Thyroid gland (tissue), 4 donors: ENCODE measurements at regions not wholly inside any gene's neighbourhood (a gene's known extent, or its start where the extent isn't known, plus 50 kb on each side); places are given as distances from the start of the nearest gene placed in this dataset.

Experiments
- DNase-seq, 2 donors: peaks; one replicate each; pipeline ENCODE4 v3.0.0-alpha.2; 2019
- H3K27ac ChIP-seq, 3 donors: fragments of 200-600 bp; sonication (generic); 1 replicate in 2 of 3; 2 replicates in 1 of 3; pipeline ENCODE4 v1.5.1; 2016 to 2019; ENCODE audit warnings: mild to moderate bottlenecking in 1 of 3, moderate library complexity in 1 of 3
- H3K27me3 ChIP-seq: fragments of 200-600 bp; sonication (generic); one replicate; pipeline ENCODE4 v1.5.1; 2019
- H3K36me3 ChIP-seq, 2 donors: fragments of 200-600 bp; sonication (generic); one replicate each; pipeline ENCODE4 v1.5.1; 2016 to 2019
- H3K4me1 ChIP-seq, 2 donors: fragments of 200-600 bp; sonication (generic); one replicate each; pipeline ENCODE4 v1.5.1; 2017 to 2019
- H3K4me3 ChIP-seq, 3 donors: fragments of 200-600 bp; sonication (generic); replicated peaks in 1 of 3; 1 replicate in 2 of 3; 2 replicates in 1 of 3; pipeline ENCODE4 v1.5.1; 2016; ENCODE audit warnings: mild to moderate bottlenecking in 1 of 3
- H3K9me3 ChIP-seq: fragments of 200-600 bp; sonication (generic); one replicate; pipeline ENCODE4 v1.5.1; 2017
- CTCF ChIP-seq, 6 experiments: fragments of 200-600 bp in 3 of 6; fragments of 450-650 bp in 3 of 6; sonication (generic) in 3 of 6; IDR thresholded peaks; one replicate each; pipeline ENCODE4 v1.5.1; 2016 to 2019; ENCODE audit warnings: antibody characterized with exemption in 6 of 6, mild to moderate bottlenecking in 2 of 6, inconsistent platforms in 1 of 6, moderate library complexity in 1 of 6
- POLR2A ChIP-seq, 2 donors: fragments of 450-650 bp; IDR thresholded peaks; one replicate each; pipeline ENCODE4 v1.6.1; 2017; ENCODE audit warnings: antibody characterized with exemption in 2 of 2, mild to moderate bottlenecking in 2 of 2, moderate library complexity in 1 of 2
- WGBS, 2 donors: methylation state at CpG; one replicate each; pipeline ENCODE4 v1.1.5; 2017; 5-methylcytosine and 5-hydroxymethylcytosine counted together
- intact Hi-C: fragments of 100-400 bp; cut with DNase I; formaldehyde crosslinking; loops from one replicate; pipeline ENCODE4 v1.15.1; 2023

- Histone ChIP-seq H3K27me3 (no peaks in the 10 kb centered on the region), H3K9me3 (no peaks in the 10 kb centered on the region), H3K4me1 (peaks cover 7 to 12% of the 10 kb centered on the region in 2 donors), H3K36me3 (no peaks in the 10 kb centered on the region), H3K4me3 (no peak overlapping the region), H3K27ac (no peak overlapping the region)
- intact Hi-C loops = no loop called here
- no peak for DNase-seq
- WGBS, 2 donors = 67 to 75% methylated on average over 3 of the region's 3 CpGs
- no peak for TF ChIP-seq CTCF (IDR thresholded peaks at IDR 0.05)
Measured at GRCh38 chr2:43055985-43056384, 170.4 kb downstream of the ZFP36L2 start.

DNA sequence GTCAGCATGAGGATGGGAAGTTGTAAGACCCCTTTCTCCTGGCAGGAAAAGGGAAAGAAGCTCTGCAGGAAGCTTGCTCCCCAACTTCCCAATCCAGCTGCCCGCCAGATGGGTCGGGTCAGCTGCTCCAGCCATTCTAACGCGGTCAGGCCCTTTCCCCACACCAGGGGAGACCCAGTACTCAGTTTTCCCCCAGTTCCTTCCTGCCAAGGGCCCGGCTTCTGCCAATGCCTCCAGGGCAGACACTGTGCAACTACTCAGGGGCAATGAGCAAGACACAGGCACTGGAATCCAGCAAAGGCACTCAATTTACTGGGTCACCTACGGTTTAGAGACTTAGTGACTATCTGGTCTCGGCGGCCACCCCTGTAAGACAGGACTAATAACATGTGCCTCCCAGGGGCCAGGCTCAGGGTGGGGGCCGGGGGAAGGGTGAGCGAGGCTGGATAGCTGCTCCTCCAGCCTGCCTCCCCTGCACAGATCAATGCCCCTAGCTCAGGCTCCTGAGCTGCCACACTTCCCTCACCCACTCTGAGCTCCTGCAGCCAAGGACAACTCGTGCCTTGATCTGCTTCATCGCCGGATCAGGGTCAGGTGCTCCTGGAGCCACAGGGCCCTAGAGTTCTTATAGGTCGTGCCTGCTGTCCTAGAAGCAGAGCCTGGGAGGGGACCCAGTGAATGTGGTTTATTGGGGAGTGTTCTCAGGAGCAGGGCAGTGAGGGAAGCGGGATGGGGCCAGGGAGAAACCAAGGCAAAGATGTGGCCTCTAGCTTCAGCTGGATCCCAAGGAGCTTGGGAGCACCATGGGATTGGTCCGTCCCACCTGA, 171.1 kb downstream of the ZFP36L2 start:
- Histone ChIP-seq H3K4me1 (peaks cover 7 to 14% of the 10 kb centered on the region in 2 donors), H3K27ac (no peak overlapping the region), H3K4me3 (no peak overlapping the region), H3K36me3 (no peaks in the 10 kb centered on the region), H3K9me3 (no peaks in the 10 kb centered on the region), H3K27me3 (no peaks in the 10 kb centered on the region)
- DNase-seq = peak; percentile 52 to 59
- intact Hi-C loops = no loop called here
- WGBS, 2 donors = 67 to 77% methylated on average over 15 to 16 of the region's 16 CpGs
- TF ChIP-seq POLR2A (IDR thresholded peaks at IDR 0.05) = no peak
- TF ChIP-seq CTCF (IDR thresholded peaks at IDR 0.05) = no peak

GRCh38 chr2:43054367-43054766, 172.0 kb downstream of the ZFP36L2 start:
- H3K9me3 ChIP-seq = no peaks in the 10 kb centered on the region
- no peaks in the 10 kb centered on the region for H3K36me3 ChIP-seq
- peaks cover 5 to 9% of the 10 kb centered on the region in 2 donors for H3K4me1 ChIP-seq
- TF ChIP-seq CTCF (IDR thresholded peaks at IDR 0.05) = no peak
- no peak for TF ChIP-seq POLR2A (IDR thresholded peaks at IDR 0.05)
- H3K4me3 ChIP-seq = no peak overlapping the region
- intact Hi-C loops = no loop called here
- H3K27me3 ChIP-seq = no peaks in the 10 kb centered on the region
- no peak for DNase-seq
- H3K27ac ChIP-seq = no peak overlapping the region
- 56 to 62% methylated on average over 2 to 3 of the region's 7 CpGs for WGBS, 2 donors

GRCh38 chr2:43052944-43053306, 173.5 kb downstream of the ZFP36L2 start:
- 95 to 98% methylated on average over 1 of the region's 1 CpG for WGBS, 2 donors
- TF ChIP-seq POLR2A (IDR thresholded peaks at IDR 0.05) (no peak), CTCF (IDR thresholded peaks at IDR 0.05) (no peak)
- Histone ChIP-seq H3K27me3 (no peaks in the 10 kb centered on the region), H3K9me3 (no peaks in the 10 kb centered on the region), H3K4me3 (no peak overlapping the region), H3K4me1 (peaks cover 0 to 6% of the 10 kb centered on the region in 2 donors), H3K36me3 (no peaks in the 10 kb centered on the region), H3K27ac (no peak overlapping the region)
- intact Hi-C loops = no loop called here
- DNase-seq = no peak

DNA sequence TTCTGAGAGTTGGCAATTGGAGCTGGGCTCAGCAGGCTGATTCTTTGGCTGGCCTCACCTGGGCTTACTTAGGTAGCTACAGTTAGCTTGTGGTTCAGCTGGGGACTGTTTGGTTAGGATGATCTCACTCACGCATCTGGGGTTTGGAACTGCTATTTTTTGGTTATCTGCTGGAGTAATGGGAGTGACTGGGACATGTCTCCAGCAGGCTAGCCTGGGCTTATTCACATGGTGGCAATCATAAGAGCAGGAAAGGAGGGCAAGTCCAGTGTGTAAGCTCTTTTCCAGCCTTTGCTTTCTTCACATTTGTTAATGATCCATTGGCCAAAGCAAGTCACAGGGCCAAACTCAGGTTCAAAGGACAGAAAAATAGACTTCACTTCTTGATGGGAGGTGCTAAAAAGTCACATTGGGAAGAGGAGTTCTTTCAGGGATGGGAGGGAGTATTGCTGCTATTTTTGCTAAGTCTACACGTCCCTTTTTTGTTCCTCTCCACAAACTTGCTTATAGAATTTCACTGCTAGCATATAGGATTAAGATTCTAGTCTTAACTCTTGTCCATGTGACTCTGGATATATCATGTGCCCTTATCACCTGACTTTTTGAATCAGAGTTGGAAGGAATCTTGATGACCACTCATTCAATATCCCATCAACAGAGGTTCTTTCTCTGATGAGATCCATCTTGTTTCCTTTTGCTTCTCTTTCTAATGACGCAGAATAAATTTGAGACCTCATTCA, 174.0 kb downstream of the ZFP36L2 start:
- intact Hi-C loops = no loop called here
- no peak for TF ChIP-seq CTCF (IDR thresholded peaks at IDR 0.05)
- no peak for TF ChIP-seq POLR2A (IDR thresholded peaks at IDR 0.05)
- Histone ChIP-seq H3K4me1 (peaks cover 0 to 6% of the 10 kb centered on the region in 2 donors), H3K9me3 (no peaks in the 10 kb centered on the region), H3K27ac (no peak overlapping the region), H3K4me3 (no peak overlapping the region), H3K27me3 (no peaks in the 10 kb centered on the region), H3K36me3 (no peaks in the 10 kb centered on the region)
- WGBS, 2 donors = 93 to 94% methylated on average over 3 of the region's 3 CpGs
- no peak for DNase-seq
